ENCODE measurements at regions not wholly inside any gene's neighbourhood (a gene's known extent, or its start where the extent isn't known, plus 50 kb on each side); places are given as distances from the start of the nearest gene placed in this dataset.

- TF ChIP-seq CTCF (IDR thresholded peaks at IDR 0.05) (no peak), POLR2A (IDR thresholded peaks at IDR 0.05) (no peak)
Measured at GRCh38 chr16:85549766-85550421, 63.2 kb upstream of the GSE1 start.
